Stimulated activated CD8-positive, alpha-beta memory T cell treated with anti-CD3 and anti-CD28 coated beads, Interleukin-12 subunit alpha, Interleukin-12 subunit beta, amount 100 ng/mL, for 24 hours (primary cell): ENCODE measurements at regions not wholly inside any gene's neighbourhood (a gene's known extent, or its start where the extent isn't known, plus 50 kb on each side); places are given as distances from the start of the nearest gene placed in this dataset.

Experiments used
- DNase-seq: peaks from one replicate; pipeline ENCODE4 v3.0.0-alpha.2; 2020; ENCODE audit errors: extremely low read depth

DNA sequence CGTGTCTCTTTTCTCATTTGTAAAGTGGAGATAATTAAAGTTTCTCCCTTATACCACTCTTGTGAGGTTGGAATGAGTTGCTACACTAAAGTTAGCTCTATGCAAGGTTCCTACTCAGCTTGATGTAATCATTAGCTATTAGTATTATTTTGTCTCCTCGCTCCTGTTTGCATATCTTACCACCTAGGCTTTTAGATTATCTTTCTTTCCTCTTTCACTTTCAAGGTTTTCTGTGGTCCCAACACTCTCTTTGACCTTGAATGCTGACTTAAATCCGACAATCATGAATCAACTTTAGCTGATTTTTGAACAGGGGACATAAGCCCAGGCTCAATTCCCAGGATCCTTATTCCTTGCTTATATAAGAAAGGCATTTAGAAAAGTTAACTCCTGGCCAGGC, 769.7 kb upstream of the GRM7 start:
- DNase-seq: no peak

DNA sequence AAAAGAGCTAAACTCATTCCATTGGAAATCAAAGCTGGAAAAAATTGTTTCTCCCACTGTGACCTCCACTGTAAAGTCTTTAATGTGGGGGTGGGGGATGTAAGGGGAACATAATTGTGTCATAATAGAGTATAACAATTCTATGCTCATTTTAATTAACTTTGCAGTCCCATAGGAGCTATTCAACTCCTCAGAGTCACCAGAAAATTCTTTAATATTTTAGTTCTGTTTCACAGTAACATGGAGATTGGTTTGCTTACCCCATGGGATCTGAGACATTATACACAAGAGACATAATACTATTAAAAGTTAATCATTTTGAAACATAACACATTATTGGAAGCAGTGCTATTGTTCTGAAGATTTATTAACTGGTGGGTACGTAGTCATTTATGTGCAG, 765.9 kb upstream of the GRM7 start:
- DNase-seq: no peak

DNA sequence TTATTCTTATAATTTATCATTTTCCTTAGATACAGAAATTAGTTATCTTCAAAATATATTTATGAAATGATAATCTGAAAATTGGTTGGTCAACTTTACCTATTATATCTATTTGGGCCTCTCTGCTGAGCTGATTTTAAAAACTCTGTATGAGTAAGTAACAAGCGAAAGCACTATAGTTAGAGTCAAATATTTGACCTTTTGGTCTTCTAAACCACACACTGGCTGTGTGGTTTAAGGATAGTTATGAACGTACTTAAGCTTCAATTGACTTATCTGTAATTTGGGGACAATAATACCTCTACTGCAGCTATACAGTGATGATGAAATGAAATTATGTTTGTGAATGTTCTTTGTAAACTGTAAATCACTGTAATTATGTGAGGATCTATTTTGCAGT, 763.9 kb upstream of the GRM7 start:
- DNase-seq: no peak

DNA sequence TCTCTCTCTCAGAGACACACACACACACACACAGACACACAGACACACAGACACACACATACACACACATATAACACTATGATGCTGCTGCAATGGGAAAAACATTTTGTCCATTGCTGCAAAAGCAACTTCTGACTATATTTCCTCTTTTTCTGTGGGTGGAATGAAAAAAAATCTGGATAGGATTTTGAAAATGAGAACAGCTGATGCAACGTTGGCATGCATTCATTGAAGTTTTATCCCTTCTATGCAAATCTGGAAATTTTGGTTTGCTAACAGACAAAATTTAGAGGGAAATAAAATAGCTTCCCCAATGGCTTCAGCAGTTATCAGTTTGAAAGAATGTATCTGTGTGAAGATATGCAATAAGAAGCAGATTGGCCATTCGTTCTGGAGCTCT, 763.4 kb upstream of the GRM7 start:
- DNase-seq: no peak

DNA sequence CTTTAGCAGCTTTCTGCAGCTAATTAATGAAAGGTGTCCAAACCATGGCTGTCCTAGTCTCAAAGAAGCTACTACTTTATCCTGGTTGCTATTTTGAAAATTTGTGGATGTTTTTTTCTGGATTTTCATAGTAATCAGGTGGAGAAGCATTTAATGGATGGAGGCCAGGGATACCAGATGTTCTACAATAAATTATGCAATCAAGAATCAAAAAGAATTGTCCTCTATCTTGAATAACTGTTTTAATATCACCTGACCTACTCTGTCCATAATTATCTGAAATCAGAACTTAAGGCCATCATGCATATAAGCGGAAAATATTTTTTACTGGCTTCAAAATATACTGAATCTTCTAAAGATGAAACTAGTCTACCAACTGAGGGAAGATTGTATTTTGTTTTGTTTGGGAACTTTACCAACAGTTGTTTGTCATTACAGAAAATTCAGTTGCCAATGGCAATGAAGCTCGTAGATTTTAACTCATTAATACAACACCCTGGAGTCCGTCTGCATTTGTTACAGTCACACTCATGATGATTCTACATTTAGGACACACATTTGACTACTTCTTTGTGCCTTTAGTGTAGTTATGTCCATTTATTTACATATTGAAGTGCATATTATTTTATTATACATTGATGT, 762.3 kb upstream of the GRM7 start:
- no peak for DNase-seq

DNA sequence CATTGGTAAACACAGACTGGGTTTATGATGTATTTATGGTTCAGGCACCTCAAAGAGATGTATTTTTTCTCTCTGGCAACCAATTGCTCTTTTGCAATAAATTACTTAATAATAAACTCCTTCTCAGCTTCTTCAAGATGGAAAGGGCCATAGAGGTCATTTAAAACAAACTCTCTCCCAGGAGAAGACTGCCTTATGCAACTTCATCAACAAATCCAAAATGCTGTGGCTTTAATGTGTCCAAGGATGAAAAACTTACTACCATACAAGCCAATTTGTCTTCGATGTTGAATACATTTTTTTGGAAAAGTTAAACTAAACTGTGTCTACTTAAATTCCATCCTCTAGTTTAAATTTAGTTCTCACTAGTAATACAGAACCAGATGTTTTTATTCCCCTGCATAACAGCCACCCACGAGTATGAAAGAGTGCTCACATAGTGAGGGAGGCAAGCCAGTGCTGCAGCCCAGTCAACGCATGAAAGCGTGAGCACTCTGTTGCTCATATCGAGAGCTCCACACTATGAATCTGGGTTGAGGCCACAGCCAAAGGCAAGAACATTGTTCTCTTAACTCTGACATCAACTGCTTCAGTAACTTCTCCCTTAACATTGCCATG, 761.3 kb upstream of the GRM7 start:
- DNase-seq: no peak

DNA sequence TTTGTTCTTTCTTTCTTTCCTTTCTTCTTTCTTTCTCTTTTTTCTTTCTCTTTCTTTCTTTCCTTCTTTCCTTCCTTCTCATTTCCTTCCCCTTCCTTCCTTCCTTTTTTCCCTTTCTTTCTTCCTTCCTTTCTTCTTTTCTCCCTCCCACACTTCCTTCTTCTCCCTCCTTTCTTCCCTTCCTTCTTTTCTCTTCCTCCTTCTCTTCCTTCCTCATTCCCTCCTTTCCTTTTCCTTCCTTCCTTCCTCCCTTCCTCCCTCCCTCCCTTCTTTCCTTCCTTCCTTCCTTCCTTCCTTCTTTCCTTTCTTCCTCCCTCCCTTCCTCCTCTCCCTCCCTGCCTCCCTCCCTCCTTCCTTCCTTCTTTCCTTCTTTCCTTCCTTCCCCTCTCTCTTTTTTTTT, 755.7 kb upstream of the GRM7 start:
- no peak for DNase-seq

DNA sequence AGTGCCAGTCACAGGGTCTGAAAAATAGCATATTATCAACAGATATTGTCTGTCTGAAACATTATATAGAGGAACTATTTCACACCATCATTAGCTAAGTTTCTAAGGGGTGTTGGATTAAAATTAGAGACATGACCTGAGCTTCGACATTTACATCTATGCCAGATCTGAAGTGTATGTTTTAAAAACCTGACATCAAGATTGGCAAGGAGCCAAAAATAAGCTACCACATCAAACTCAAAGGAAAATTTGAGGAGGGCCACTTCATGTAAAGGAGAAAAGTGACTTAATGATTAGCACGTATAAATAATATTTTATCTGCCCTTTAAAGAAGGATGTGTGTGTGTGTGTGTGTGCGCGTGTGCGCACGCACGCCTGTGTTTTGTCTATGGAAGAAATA, 752.0 kb upstream of the GRM7 start:
- DNase-seq: no peak

DNA sequence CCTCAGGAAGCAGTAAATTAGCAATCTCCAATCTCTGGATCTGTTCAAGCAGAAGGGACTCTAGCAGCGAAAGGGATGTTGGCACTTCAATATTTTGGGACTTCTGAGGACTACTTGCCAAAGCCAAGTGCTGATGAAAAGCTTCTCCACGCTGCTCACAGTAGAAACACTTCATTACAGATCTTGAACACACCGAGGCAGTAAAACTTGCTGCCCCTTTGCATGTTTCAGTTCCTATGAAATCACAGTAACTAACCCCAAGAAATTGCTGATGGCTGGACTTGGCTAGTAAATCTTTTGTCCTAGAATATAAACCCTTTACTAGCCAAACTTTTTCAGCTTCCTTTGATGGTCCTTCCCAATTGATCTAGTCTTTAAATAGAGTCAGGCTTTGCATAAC, 750.5 kb upstream of the GRM7 start:
- no peak for DNase-seq

DNA sequence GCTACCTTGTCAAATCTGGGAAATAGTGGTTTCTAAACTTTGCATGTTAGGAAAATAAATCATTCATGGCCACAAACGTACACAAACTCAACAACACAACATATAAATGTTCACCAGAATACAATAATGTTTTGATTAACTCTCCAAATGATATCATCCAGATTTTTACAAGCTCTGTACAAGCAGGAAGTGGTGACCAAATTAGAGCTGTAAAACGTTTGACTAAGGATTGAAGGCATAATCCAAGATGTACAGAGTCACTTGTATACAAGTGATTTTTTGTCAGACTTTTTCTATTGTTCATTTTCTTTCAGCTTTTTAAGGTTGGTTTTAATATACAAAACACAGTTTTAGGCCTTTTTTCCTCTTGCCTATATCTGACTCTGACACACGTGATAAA, 748.4 kb upstream of the GRM7 start:
- no peak for DNase-seq

DNA sequence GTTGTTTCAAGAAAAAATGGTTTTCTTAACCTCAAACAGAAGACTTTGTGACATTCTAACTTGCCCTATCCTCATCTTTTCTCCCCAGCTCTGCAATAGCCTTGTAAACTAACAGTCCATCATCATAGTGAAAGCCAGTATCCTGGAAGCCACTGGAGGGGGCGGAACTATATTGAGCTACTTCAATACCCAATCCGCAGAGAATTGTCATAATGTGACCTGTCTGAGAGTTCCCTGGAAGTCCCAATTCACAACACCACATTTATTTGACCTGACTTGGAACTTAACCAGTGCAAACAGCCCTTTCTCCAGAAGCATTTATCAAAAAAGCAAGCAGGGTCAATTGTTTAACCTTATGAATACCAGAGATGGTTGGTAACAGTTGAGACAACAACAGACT, 747.6 kb upstream of the GRM7 start:
- no peak for DNase-seq

DNA sequence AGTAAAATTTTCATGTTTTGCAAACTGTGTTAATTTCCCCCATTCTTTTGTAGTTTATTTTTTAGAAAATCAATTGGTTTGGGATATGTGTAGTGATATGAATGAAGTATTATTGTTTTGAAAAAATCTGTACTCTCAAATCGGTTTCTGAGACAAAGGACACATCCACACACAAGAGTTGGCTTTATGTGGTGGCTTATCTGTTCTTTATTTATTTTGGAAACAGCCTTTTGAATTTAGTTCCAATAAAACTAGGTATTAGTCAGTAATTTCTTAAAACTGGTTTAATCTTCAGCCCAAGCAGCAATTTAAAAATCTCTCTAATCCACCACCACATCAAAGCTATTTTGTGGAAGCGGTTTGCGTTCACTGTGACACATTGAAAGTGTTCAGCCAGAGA, 741.5 kb upstream of the GRM7 start:
- DNase-seq: no peak

DNA sequence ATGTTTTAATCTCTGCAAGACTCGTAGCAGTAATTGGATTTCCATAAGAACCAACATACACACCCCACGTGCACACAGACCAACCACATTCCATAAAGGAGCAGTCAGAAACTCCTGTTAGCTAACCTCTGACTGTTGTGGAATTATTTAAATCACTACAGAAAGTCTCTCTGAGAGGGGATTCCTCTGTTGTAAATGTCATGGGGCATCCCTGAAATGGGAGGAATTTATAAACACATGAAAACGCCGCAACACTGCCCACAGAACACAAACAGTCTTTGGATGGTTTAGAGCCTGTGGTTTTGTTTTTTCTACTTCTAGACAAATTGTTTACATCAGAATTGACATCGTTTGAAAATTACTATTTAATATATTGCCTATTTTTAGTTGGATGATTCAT, 740.1 kb upstream of the GRM7 start:
- DNase-seq: no peak

DNA sequence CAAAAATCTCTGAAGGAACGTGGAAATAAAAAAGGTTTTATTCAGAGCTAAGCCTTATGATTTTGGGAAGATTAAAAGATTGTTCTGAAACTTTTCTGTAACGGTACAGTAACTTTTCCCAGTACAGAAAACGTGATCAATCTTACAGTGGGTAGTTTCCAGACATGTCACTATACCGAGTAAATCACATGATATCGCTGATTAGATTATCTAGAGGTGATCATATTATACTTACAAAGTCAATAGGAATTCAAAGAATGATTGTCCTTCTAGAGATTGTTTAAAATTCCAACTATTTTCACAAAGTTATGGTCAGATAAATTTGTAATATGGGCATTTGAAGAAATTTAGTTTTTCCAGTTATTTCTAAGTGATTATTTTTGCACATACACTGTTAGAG, 736.0 kb upstream of the GRM7 start:
- DNase-seq: no peak

DNA sequence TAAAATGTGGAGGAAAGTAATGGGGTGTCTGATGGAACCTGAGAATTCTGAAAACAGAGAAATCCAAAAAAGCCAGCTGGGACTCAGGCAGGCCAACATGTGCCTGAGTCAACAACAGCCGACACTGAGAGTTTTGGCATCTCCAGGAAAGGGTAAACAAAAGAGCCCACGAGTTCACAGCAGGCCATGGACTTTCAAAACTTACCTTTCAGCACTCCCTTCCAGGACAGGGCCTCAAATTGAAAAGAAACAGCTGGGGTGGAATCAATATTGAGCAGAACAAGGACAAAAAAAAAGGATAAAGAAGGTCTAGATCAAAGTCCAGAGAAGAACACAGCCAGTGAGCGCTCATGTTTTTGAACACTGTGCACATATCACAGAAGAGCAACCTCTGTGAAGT, 735.4 kb upstream of the GRM7 start:
- no peak for DNase-seq

DNA sequence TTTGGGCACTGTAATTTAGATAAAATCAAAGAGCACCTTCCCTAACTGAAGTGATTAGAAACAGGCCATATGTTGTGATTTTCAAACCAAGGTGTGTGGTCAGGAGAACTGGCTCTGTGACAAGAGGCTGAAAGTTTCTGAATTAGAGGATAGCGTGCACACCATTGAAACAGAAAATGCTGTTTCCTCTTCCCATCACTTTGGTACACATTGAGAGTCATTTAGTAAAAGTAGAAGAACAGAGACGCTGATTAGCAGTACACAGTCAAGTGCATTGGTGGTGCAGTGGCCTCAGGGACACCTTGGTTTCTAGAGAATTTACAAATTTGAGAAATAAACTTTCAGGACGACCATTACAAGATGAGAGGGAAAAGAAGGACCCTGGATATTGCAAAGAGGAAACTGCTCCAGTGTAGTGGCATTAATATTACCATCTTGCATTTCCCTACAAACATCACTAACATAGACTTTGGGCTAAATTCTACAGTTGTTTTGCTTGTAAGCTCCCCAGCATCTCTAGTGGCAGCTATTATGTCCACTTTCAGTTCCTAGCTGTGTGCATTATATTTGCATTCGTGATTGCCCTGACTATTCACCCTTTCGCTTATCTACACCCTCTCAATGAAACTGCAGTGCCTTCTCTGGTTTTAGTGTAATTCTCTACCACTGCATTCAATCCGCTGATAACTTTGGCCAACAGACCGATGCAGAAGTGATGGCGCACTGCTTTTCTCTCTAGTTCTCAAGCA, 728.1 kb upstream of the GRM7 start:
- DNase-seq: no peak

DNA sequence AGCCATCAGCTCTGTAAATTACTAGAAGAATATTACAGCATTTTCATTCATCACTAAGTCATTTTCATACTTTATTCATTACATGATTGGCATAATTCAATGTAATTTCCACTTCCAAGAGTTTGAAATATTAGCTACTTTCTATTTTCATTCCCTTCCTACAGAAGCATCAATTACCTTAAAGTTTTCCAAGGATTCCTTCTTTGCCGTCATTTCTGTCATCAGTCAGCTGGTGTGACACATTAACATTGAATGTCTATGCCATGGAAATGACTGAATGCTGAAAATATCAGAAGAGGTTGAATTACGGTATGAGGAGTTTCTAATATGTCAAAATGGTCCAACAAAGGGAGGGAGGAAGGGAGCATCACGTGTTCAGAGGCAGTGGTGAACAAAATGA, 718.2 kb upstream of the GRM7 start:
- DNase-seq: no peak

DNA sequence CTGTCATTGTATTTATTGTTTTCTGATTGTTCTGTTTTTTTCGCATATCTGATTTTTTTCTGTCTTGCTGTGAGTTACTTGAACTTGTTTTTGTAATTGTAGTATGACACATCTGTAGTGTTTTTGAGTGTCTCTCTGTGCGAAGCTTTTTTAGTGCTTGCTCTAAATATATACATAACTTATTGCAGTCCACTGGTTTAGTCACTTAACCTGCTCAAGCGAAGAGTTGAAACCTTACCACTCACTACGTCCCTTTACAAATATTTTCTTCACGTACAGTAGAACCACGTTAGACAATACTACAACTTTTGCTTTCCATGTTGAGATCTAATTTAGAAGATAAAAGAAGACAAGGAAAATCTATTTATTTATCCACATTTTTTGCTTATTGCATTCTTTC, 713.0 kb upstream of the GRM7 start:
- no peak for DNase-seq

DNA sequence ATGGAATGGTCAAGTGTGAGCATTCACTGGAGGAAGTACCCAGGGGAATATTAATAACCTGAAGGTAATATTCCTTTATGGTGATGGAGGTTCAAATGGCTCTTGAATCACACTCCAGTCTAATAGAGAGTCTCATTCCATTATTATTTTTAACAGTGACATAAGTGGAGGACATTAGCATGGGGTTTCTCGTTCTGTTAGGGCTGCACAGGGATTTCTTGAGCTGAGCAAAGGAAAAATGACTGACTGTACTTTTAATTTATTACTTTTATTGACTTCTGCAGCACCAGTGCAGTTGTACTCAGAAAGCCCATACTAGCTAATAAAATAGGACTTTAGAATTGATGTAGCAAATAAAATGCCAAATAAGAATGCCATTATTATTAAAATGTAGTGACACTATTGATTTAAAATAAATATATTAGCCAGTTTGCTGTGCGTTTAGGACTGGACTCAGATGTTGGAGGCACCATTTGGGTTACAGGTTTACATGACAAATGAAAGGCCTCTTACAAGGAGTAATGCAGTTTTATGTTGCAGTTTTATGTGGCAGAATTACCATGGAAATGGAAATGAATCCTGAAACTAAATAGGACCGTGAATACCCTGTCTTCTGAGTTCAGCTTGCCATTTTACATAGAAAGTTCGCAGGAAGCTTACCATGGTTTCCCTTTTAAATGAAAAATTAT, 705.1 kb upstream of the GRM7 start:
- no peak for DNase-seq

DNA sequence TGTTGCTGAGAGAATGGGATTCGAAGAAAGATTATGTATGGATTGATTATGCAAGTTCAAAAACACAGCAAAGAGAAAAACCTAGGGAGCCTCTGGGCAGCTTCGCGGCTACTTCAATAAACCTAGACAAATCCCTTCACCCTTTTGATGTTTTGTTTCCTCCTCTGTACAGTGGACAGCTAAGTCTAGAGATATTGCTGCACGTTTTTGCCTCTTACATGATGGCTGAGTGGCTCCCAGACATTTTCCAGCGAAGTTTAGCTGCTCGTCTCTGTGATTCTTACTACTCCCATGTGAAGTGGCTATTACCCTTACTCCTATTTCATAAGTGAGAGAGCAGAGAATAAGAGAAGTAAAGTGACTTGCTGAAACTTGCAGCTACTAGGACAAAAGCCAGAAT, 695.0 kb upstream of the GRM7 start:
- DNase-seq: no peak

DNA sequence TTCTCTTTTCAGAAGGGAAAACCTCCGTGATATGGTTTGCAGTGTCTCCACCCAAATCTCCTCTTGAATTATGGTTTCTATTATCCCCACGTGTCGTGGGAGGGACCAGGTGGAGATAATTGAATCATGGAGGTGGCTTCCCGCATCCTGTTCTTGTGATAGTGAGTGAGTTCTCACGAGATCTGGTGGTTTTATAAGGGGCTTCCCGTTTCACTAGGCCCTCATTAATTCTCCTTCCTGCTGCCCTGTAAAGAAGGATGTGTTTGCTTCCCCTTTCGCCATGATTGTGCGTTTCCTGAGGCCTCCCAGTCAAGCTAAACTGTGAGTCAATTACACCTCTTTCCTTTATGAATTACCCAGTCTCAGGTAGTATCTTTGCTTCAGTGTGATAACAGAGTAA, 692.7 kb upstream of the GRM7 start:
- DNase-seq: no peak

DNA sequence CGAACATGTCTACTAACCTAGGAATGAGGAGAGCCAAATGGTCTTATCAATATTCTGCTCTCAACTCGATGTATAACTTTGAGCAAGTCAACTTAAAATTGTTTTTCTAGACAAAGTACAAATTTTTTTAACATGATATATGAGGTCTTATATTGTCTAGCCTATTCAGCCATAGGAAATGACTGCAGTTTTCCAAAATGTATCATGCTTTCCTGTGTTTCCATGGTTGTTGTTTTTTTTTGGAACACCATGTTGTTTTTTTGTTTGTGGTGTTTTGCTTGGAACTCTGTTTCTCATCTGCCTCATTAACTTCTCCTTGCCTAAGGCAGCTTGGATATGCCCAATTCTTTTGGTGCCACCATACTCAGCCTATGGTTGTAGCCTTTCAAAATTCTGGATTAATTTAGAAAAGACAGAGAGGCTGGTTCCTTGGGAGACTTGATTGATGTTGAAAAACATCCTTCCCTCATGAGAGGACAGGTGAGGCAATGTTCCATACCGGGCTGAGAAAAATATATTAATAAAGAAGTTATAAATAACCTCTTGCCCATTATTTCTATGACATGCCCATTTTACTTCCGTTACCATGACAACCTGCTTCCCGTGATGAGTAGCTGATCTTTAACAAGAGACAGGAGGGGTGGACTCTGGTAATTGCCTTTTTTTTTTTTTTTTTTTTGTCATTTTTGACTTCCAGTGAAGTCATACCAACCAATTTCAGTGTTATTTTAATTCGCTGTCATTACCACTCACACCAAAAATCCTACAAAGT, 687.9 kb upstream of the GRM7 start:
- no peak for DNase-seq
